OCI-LY7 (cell line): ENCODE measurements at regions not wholly inside any gene's neighbourhood (a gene's known extent, or its start where the extent isn't known, plus 50 kb on each side); places are given as distances from the start of the nearest gene placed in this dataset.

Experiments used
- EZH2phosphoT487 ChIP-seq: fragments of 200-600 bp; sonication (generic); IDR thresholded peaks from 2 replicates; pipeline ENCODE4 v1.6.1; 2018; ENCODE audit warnings: low read depth, borderline replicate concordance, mild to moderate bottlenecking, mixed run types, antibody characterized with exemption, low read length, moderate library complexity, mixed read lengths
- TF ChIP-seq, protein P1 (sequence below): fragments of 200-600 bp; sonication (generic); conservative IDR thresholded peaks from 2 replicates; pipeline ENCODE4 v1.5.1; 2014; ENCODE audit warnings: mild to moderate bottlenecking, antibody characterized with exemption, low read length, moderate library complexity, mixed read lengths

DNA sequence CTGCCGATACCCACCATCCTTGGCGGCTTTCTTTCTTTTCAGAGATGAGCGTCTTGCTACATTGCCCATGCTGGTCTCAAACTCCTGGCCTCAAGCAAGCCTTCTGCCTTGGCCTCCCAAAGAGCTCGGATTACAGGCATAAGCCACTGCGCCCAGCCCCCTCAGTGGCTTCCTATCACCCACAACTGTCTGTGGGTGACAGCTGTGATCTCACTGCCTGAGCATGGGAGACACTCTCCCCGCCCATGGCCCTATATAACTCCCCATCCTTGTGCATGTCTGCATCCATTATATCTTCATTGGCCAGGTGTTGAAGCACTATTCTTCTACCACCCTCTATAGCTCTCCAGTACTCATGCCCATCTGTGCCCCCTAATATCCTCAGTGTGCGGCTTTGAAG, 76.2 kb downstream of the PTPRS start:
- TF ChIP-seq, protein P1, sequence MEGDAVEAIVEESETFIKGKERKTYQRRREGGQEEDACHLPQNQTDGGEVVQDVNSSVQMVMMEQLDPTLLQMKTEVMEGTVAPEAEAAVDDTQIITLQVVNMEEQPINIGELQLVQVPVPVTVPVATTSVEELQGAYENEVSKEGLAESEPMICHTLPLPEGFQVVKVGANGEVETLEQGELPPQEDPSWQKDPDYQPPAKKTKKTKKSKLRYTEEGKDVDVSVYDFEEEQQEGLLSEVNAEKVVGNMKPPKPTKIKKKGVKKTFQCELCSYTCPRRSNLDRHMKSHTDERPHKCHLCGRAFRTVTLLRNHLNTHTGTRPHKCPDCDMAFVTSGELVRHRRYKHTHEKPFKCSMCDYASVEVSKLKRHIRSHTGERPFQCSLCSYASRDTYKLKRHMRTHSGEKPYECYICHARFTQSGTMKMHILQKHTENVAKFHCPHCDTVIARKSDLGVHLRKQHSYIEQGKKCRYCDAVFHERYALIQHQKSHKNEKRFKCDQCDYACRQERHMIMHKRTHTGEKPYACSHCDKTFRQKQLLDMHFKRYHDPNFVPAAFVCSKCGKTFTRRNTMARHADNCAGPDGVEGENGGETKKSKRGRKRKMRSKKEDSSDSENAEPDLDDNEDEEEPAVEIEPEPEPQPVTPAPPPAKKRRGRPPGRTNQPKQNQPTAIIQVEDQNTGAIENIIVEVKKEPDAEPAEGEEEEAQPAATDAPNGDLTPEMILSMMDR: no peak
- TF ChIP-seq EZH2phosphoT487: no peak
